SK-N-SH (cell line): ENCODE measurements at regions not wholly inside any gene's neighbourhood (a gene's known extent, or its start where the extent isn't known, plus 50 kb on each side); places are given as distances from the start of the nearest gene placed in this dataset.

Experiments
- CTCF ChIA-PET: fragments of 300-600, 350-600 bp; formaldehyde crosslinking; extraction: SDS; loops from one replicate; lab custom pipeline; 2021; lab: Yijun Ruan, JAX
- POLR2A ChIA-PET: fragments of 350-600 bp; sonication (Branson Sonifier 250); formaldehyde crosslinking; extraction: SDS; loops from one replicate; lab custom pipeline; 2020; ENCODE audit warnings: antibody characterized with exemption, inconsistent platforms; lab: Yijun Ruan, JAX
- DNase-seq: peaks from one replicate; pipeline ENCODE4 v3.0.0; 2012
- H2AFZ ChIP-seq: fragments of 200-600 bp; sonication (generic); 2 replicates; pipeline ENCODE4 v1.8.1; 2016; ENCODE audit warnings: antibody characterized with exemption, mild to moderate bottlenecking, low read depth
- H3F3A ChIP-seq: fragments of 200-600 bp; sonication (generic); replicated peaks from 2 replicates; pipeline ENCODE3; 2016; ENCODE audit warnings: antibody characterized with exemption, mild to moderate bottlenecking; ENCODE audit not compliant: insufficient read depth
- H3K27ac ChIP-seq, 2 experiments: fragments of 200-500 bp in 1 of 2; fragments of 200-600 bp in 1 of 2; sonication (Bioruptor generic) in 1 of 2; sonication (generic), shearing (Covaris generic) in 1 of 2; 2 replicates each; pipeline versions ENCODE4 v1.5.1 to v1.6.1; 2014 to 2016; ENCODE audit warnings: low read depth in 2 of 2, inconsistent platforms in 1 of 2, low read length in 1 of 2, mild to moderate bottlenecking in 1 of 2, mixed read lengths in 1 of 2
- H3K27me3 ChIP-seq: fragments of 200-600 bp; sonication (generic), shearing (Covaris generic); 2 replicates; pipeline ENCODE4 v1.6.1; 2016; ENCODE audit warnings: mixed run types; ENCODE audit not compliant: insufficient read depth
- H3K36me3 ChIP-seq, 2 experiments: fragments of 200-500 bp in 1 of 2; fragments of 200-600 bp in 1 of 2; sonication (Bioruptor generic) in 1 of 2; sonication (generic) in 1 of 2; replicated peaks in 1 of 2; 2 replicates each; pipeline versions ENCODE3 to v1.5.1; 2014 to 2016; ENCODE audit warnings: low read length in 1 of 2, mild to moderate bottlenecking in 1 of 2; ENCODE audit not compliant: insufficient read depth in 2 of 2, control insufficient read depth in 1 of 2
- H3K4me1 ChIP-seq, 2 experiments: fragments of 200-500 bp in 1 of 2; fragments of 200-600 bp in 1 of 2; sonication (Bioruptor generic) in 1 of 2; sonication (generic), shearing (Covaris generic) in 1 of 2; 2 replicates each; pipeline versions ENCODE4 v1.5.1 to v1.6.1; 2014 to 2016; ENCODE audit warnings: low read depth in 1 of 2, low read length in 1 of 2, mixed run types in 1 of 2; ENCODE audit not compliant: insufficient read depth in 2 of 2, control insufficient read depth in 1 of 2
- H3K4me2 ChIP-seq: fragments of 200-600 bp; sonication (generic), shearing (Covaris generic); 2 replicates; pipeline ENCODE4 v1.6.1; 2017; ENCODE audit warnings: mixed run types
- H3K4me3 ChIP-seq, 2 experiments: fragments of 200-500 bp in 1 of 2; fragments of 200-600 bp in 1 of 2; sonication (Bioruptor generic) in 1 of 2; sonication (generic), shearing (Covaris generic) in 1 of 2; 2 replicates each; pipeline versions ENCODE4 v1.5.1 to v1.8.1; 2014 to 2016; ENCODE audit warnings: low read depth in 2 of 2, inconsistent platforms in 1 of 2, low read length in 1 of 2, mild to moderate bottlenecking in 1 of 2, mixed read lengths in 1 of 2, moderate library complexity in 1 of 2
- H3K79me2 ChIP-seq: fragments of 200-600 bp; sonication (generic); 2 replicates; pipeline ENCODE4 v1.8.1; 2017; ENCODE audit warnings: mild to moderate bottlenecking; ENCODE audit not compliant: insufficient read depth
- H3K9ac ChIP-seq: fragments of 200-600 bp; sonication (generic); 2 replicates; pipeline ENCODE4 v1.6.1; 2017; ENCODE audit warnings: mixed run types
- H3K9me2 ChIP-seq: fragments of 200-600 bp; sonication (generic); 2 replicates; pipeline ENCODE4 v1.6.1; 2017; ENCODE audit warnings: mixed run types
- H3K9me3 ChIP-seq: fragments of 200-600 bp; sonication (generic); 2 replicates; pipeline ENCODE4 v1.6.1; 2017; ENCODE audit warnings: mixed run types, mild to moderate bottlenecking, moderate library complexity
- H4K20me1 ChIP-seq: fragments of 200-600 bp; sonication (generic); 2 replicates; pipeline ENCODE4 v1.6.1; 2017; ENCODE audit warnings: mild to moderate bottlenecking, mixed run types; ENCODE audit not compliant: insufficient read depth
- CHD2 ChIP-seq: fragments of 150-350 bp; IDR thresholded peaks from 2 replicates; pipeline ENCODE4 v1.6.1; 2018; ENCODE audit warnings: low read length; ENCODE audit not compliant: partially characterized antibody
- EZH2phosphoT487 ChIP-seq: fragments of 200-600 bp; sonication (generic); IDR thresholded peaks from 2 replicates; pipeline ENCODE4 v1.6.1; 2017; ENCODE audit warnings: low read depth, mixed run types, mild to moderate bottlenecking, antibody characterized with exemption, moderate library complexity, borderline replicate concordance
- FOSL2 ChIP-seq: IDR thresholded peaks from 2 replicates; pipeline ENCODE4 v1.4.0; 2012; ENCODE audit warnings: low read depth, mild to moderate bottlenecking, moderate library complexity, borderline replicate concordance
- FOXJ3 ChIP-seq: sonication (generic); formaldehyde crosslinking; IDR thresholded peaks from 2 replicates; pipeline ENCODE4 v1.5.1; 2020; ENCODE audit warnings: mild to moderate bottlenecking, missing genetic modification reagents
- FOXM1 ChIP-seq: IDR thresholded peaks from 2 replicates; pipeline ENCODE4 v1.4.0; 2012; ENCODE audit warnings: low read depth, mild to moderate bottlenecking
- POLR2AphosphoS5 ChIP-seq: IDR thresholded peaks from 2 replicates; pipeline ENCODE4 v1.6.1; 2012; ENCODE audit warnings: low read depth, low read length
- WGBS: methylation state at CpG from one replicate; pipeline ENCODE4 v1.1.6; 2017; ENCODE audit warnings: low lambda C conversion rate; 5-methylcytosine and 5-hydroxymethylcytosine counted together
- TF ChIP-seq, protein P1 (sequence below): fragments of 150-350 bp; IDR thresholded peaks from 2 replicates; pipeline ENCODE4 v1.6.1; 2017; ENCODE audit warnings: antibody characterized with exemption, low read length, low read depth, borderline replicate concordance
- TF ChIP-seq, protein P2 (sequence below): IDR thresholded peaks from 2 replicates; pipeline ENCODE4 v1.4.0; 2012; ENCODE audit warnings: low read depth, borderline replicate concordance
- TF ChIP-seq, protein P3 (sequence below): IDR thresholded peaks from 2 replicates; pipeline ENCODE4; 2012

GRCh38 chr5:124810396-124811006 lies 64.1 kb upstream of the ZNF608 start:
- Histone ChIP-seq H3K36me3 (no peaks in the 10 kb centered on the region), H3K27me3 (no peaks in the 10 kb centered on the region), H3K4me2 (no peak overlapping the region), H3K9me3 (no peaks in the 10 kb centered on the region), H3F3A (peaks cover 3% of the 10 kb centered on the region), H3K79me2 (no peaks in the 10 kb centered on the region), H3K4me1 (peaks cover 0 to 13% of the 10 kb centered on the region in 2 experiments; a peak in 2 of 4 replicates)
- 87% methylated on average over 3 of the region's 3 CpGs for WGBS
- CTCF ChIA-PET: no interaction called here
- TF ChIP-seq CHD2: no peak
- TF ChIP-seq, protein P1, sequence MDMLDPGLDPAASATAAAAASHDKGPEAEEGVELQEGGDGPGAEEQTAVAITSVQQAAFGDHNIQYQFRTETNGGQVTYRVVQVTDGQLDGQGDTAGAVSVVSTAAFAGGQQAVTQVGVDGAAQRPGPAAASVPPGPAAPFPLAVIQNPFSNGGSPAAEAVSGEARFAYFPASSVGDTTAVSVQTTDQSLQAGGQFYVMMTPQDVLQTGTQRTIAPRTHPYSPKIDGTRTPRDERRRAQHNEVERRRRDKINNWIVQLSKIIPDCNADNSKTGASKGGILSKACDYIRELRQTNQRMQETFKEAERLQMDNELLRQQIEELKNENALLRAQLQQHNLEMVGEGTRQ: no peak
- TF ChIP-seq FOXM1: no peak
- TF ChIP-seq, protein P2, sequence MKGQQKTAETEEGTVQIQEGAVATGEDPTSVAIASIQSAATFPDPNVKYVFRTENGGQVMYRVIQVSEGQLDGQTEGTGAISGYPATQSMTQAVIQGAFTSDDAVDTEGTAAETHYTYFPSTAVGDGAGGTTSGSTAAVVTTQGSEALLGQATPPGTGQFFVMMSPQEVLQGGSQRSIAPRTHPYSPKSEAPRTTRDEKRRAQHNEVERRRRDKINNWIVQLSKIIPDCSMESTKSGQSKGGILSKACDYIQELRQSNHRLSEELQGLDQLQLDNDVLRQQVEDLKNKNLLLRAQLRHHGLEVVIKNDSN: no peak
- no peak for TF ChIP-seq POLR2AphosphoS5
- TF ChIP-seq EZH2phosphoT487: no peak
- TF ChIP-seq, protein P3, sequence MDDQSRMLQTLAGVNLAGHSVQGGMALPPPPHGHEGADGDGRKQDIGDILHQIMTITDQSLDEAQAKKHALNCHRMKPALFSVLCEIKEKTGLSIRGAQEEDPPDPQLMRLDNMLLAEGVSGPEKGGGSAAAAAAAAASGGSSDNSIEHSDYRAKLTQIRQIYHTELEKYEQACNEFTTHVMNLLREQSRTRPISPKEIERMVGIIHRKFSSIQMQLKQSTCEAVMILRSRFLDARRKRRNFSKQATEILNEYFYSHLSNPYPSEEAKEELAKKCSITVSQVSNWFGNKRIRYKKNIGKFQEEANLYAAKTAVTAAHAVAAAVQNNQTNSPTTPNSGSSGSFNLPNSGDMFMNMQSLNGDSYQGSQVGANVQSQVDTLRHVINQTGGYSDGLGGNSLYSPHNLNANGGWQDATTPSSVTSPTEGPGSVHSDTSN: no peak
- TF ChIP-seq, all 33 proteins: peak for 0
- no peak overlapping the region for H2AFZ ChIP-seq
- H3K9me2 ChIP-seq: no peaks in the 10 kb centered on the region
- H3K9ac ChIP-seq: no peak overlapping the region
- H3K27ac ChIP-seq: no peak overlapping the region
- H3K4me3 ChIP-seq: no peak overlapping the region
- POLR2A ChIA-PET: no interaction called here
- no peaks in the 10 kb centered on the region for H4K20me1 ChIP-seq
- no peak for DNase-seq

DNA sequence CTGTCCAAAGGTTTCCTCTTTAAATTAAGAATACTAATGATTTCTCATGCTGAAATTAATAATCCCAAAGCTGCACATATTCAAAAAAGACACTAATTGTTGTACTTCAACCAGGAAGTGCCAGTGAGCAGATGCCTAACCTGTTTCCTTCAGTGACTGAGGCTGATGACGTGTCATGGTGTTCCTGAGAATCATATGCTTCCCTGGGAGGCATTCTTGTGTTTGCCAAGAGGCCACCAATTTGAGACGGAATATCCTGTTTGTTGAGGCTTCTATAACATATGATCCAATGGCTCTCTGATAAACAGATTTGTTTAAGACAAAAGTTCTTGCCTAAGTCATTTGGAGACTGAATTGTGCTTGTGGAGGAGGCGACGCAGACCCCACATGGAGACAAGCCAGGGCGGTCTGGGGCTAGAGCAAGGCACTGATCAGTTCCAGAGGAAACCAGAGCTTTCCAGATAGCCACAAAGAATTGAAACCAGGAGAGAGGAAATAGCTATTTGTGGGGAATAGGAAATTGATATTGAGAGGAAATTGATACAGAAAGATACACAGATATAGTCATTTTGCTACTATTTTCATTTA lies 66.4 kb upstream of the ZNF608 start:
- H3K9ac ChIP-seq: no peak overlapping the region
- H4K20me1 ChIP-seq: no peaks in the 10 kb centered on the region
- no peak overlapping the region for H3K4me2 ChIP-seq
- DNase-seq: no peak
- no peaks in the 10 kb centered on the region for H3K36me3 ChIP-seq
- H3K27ac ChIP-seq: no peak overlapping the region
- CTCF ChIA-PET: no interaction called here
- WGBS: 95% methylated on average over 5 of the region's 5 CpGs
- TF ChIP-seq FOXJ3: no peak
- no peak for TF ChIP-seq FOSL2
- TF ChIP-seq, all 33 proteins: peak for 0
- Histone ChIP-seq H3K9me3 (no peaks in the 10 kb centered on the region), H3K79me2 (no peaks in the 10 kb centered on the region), H2AFZ (no peak overlapping the region), H3K4me3 (no peak overlapping the region), H3K4me1 (no peaks in the 10 kb centered on the region; a peak in 1 of 4 replicates), H3K27me3 (no peaks in the 10 kb centered on the region), H3F3A (no peaks in the 10 kb centered on the region), H3K9me2 (no peaks in the 10 kb centered on the region)
- POLR2A ChIA-PET: no interaction called here
